NCI-H2196 (cell line): ENCODE measurements at regions not wholly inside any gene's neighbourhood (a gene's known extent, or its start where the extent isn't known, plus 50 kb on each side); places are given as distances from the start of the nearest gene placed in this dataset.

Source experiments
- DNase-seq: peaks from one replicate; lab custom pipeline; 2025; ENCODE audit not compliant: unreplicated experiment; lab: John Stamatoyannopoulos, UW

- no peak for DNase-seq
These were observed 110.1 kb upstream of the ASIC2 start for GRCh38 chr17:33403194-33403593.

DNA sequence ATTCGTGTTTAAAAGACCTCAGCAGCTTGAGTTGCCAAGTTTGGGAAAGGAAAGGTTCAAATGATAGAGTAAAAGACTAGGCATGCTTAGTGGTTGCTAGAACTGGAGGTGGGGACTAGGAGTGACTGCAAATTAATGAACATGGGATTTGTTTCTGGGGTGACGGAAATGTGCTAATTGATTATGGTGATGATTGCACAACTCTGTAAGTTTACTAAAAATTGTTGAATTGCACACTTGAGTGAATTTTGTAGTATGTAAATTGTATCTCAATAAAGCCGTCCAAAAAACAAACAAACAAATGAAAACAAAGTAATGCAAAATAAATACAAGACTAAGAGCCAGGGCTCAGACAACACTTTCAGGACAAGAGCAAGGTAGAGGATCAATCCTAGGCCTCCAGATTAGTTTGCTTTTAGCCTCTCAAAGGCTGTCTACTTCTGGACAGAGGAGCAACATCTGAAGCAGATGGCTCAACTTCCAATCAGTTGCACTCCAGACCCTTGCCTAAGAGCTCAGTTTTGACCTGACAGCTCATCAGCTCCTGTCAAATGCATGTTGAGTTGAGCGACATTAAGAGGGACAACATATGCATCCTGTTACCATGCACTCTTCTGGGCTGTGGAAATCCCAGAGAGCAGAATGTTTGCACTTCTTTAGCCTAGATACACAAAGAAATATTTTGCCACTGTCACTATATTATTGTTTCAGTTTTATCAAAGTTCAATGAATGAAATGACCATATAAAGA is 111.2 kb upstream of the ASIC2 start:
- no peak for DNase-seq

DNA sequence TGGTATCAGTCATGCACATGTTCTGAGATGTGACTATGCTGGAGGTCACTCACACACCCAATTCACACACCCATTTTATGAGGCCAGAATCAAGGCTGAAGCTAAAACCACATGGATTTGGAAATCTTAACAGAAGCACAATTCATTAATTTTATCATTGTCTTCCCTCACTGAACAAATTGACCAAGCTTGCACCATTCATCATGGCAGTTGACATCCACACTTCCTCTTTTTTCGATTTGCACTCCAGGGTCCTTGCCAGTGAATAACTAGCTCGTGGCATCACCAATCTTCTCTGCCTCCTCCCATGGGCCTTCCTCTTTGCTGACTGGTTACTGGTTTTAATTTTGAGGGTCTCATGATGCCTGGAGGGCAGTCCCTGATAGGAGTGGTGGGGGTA is 123.0 kb upstream of the ASIC2 start:
- DNase-seq, result no peak

GRCh38 chr17:33421933-33422332 is 128.8 kb upstream of the ASIC2 start:
- DNase-seq, result no peak

DNA sequence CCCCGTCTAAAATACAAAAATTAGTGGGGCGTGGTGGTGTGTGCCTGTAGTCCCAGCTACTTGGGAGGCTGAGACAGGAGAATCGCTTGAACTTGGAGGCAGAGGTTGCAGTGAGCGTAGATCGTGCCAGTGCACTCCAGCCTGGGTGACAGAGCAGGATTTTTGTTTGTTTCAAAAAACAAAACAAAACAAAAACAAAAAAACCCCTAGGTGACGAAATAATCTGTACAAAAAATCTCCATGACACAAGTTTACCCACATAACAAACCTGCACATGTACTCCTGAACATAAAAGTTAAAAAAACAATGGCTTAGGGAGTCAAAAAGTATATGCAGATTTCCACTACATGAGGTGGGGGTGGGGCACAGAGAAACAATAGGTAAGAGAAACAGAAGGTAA is 140.5 kb upstream of the ASIC2 start:
- DNase-seq, result no peak

GRCh38 chr17:33434841-33435240 is 141.7 kb upstream of the ASIC2 start:
- no peak for DNase-seq

GRCh38 chr17:33435721-33436301 is 142.7 kb upstream of the ASIC2 start:
- no peak for DNase-seq

DNA sequence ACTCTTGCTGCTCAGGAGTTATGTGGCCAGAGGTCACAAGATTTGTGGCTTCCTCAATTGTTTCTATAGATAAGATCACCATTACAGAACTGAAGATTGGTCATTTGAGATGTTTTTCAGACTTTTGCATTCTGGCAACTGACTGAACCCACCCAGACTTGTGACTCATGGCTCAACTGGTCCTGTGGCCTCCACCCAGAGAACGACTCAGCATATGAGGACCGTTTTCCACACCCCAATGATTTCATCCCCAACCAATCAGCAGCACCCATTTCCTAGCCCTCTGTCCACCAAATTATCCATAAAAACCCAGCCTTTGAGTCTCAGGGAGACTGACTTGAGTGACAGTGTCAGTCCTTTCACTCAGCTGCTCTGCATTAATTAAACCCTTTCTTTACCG is 143.2 kb upstream of the ASIC2 start:
- DNase-seq, result no peak

- no peak for DNase-seq
These were observed 145.0 kb upstream of the ASIC2 start for GRCh38 chr17:33438139-33438538.

- DNase-seq, result no peak
These were observed 145.5 kb upstream of the ASIC2 start for GRCh38 chr17:33438578-33438977.

DNA sequence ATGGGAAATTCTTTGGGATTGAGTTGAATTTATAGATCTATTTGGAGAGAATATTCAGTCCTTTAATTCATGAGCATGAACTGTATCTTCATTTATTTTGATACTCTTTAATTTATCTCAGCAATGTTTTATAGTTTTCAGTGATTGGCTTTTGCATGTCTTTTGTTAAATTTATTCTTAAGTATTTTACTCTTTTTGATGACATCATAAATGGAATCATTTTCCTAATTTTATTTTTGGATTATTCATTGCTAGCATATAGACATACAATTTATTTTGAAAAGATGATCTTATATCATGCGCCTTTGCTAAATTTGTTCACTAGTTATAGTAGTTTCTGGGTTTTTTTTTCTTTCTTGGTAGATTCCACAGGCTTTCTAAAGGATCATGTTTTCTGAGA is 149.2 kb upstream of the ASIC2 start:
- no peak for DNase-seq

GRCh38 chr17:33444731-33445130 is 151.6 kb upstream of the ASIC2 start:
- DNase-seq, result no peak

- DNase-seq, result no peak
These were observed 154.0 kb upstream of the ASIC2 start for GRCh38 chr17:33447090-33447489.

GRCh38 chr17:33451221-33451620 is 158.1 kb upstream of the ASIC2 start:
- DNase-seq, result no peak

DNA sequence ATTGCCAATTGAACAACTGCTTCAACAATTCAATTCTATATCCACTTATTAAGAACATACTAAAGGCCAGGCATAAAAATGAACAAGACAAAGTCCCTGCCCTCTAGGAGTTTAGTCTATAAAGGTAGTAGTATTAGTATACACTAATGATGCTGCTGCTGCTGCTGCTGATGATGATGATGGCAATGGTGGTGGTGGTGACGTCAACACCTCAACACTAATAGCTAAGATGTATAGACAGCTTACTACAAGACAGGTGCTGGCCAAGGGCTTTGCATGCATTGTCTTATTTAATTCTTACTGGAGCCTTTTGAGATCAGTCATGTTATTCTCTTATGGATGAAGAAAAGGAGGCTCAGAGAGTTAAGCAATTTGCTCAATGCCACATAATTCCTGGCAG is 164.4 kb upstream of the ASIC2 start:
- DNase-seq, result no peak

DNA sequence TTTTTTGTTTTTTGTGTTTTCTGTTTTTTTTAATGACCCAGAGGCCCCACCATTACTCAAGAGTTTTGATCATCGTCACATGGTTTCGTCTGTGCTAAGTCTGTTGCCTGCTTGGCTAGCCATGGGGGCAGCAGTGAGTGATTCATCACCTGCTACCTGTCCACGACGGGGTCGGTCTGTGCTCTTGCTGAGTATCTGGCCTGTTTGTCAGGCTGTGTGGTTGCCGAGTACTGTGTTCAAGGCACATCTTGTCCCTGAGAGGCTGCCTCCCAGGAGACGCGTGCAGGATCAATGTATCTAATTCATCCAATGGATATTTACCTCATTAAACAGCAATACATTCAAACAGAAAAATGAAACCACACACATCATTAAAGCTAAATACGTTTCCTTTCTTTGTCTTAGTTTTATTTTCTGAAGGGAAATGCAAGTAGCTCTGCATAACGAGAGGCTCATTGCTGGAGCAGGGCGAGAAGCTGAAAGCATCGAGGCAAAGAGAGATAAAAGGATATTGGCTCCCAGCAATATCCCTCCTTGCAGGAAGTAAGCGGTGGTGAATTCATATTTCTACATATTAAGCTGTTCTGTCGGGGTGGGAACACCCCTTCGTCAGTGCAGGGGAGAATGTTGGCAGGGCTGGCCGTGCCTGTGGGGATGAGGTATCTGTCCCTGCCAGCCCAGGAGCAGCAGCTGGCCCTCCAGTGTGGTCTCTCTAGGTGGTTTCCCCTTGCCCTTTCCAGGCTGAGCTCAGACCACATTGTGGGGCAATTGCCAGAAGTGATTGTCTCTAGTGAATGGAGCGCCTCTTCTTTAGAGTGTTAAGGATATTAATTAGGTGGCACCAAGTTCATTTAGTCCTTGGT is 166.2 kb upstream of the ASIC2 start:
- no peak for DNase-seq

DNA sequence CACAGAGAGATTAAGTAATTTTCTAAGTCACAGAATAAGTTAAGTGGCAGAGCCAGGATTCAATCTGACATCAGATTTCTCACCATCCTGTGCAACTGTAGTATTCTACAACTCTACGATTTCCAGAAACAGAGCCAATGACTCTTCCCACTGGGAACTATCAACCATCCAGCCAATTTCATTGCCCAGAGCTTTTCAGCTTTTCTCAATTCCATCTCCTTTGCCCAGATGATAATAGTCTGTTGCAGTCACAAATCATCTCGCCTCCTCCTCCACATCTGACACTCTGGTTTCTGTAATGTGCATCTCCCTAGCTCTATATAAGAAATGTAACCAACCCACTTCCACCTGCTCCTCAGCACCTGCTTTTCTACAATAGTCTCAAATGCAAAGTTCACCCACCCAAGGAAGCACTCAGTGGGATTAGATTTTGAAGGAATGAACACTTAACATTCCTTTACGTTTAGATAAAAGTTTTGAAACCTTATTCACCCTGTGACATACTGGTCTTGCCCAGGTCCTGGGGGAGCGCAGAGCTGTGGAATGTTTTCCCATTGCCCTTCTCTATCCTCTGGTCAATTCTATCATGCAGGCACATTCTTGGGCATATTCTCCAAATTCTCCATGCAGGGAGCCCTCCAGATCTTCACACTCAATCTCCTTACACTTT is 167.8 kb upstream of the ASIC2 start:
- DNase-seq, result no peak

DNA sequence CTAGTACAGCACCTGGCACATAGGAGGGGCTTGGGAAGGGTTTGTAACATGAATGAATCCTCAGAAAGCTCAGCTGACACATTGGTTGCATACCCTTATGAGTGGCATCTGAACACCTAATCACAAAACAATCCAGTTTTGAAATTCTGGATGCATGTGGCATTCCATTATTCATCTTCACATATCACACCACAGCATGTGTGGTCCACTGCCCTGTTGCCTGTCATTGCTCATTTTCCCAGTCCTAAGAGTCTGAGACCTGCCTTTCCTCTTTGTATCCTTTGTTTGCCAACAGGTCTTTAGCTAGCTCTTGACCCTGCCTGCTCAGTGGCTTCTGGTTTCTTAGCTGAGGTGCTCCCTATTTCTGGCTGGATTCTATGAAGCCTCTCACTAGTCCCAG is 170.8 kb upstream of the ASIC2 start:
- DNase-seq, result no peak

DNA sequence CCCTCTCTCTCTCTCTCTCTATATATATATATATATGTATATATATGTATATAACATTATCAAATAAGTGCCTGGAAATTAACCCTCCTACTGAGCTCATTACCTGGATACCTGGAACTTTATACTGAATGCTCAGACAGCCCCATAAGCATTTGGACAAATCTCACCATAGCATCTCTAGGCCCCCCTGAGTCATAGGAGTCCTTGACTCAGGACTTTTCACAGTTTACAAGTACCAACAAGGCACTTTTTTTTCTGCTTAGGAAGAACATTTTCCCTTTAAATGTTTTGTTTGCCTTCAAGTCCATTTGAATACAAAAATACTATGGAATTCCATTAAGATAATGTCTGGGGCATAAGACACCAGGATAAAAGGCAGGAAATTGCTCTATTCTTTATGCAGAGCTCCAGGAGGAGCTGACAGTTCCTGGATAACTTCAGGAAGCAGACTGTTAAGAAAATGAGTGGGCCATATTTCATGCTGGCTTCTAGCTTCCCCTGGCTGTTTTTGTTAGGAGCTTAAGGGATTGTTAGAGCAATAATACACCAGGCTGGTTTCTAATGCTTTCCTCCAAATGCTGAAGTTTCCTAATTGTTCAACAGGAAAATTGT is 171.7 kb upstream of the ASIC2 start:
- no peak for DNase-seq

GRCh38 chr17:33469421-33469820 is 176.3 kb upstream of the ASIC2 start:
- no peak for DNase-seq

- no peak for DNase-seq
These were observed 176.8 kb upstream of the ASIC2 start for GRCh38 chr17:33469911-33470310.
